CD14-positive monocyte (primary cell): ENCODE measurements at regions not wholly inside any gene's neighbourhood (a gene's known extent, or its start where the extent isn't known, plus 50 kb on each side); places are given as distances from the start of the nearest gene placed in this dataset.

Experiments
- DNase-seq, 3 donors: peaks; one replicate each; pipeline ENCODE4 v3.0.0-alpha.2; 2011 to 2022
- H2AFZ ChIP-seq: 2 replicates; pipeline ENCODE4 v1.6.0; 2012; ENCODE audit warnings: mild to moderate bottlenecking, low read depth, low read length, inconsistent platforms; ENCODE audit not compliant: insufficient read depth, poor library complexity, severe bottlenecking
- H3K27ac ChIP-seq, 2 donors: 1 replicate in 1 of 2; 2 replicates in 1 of 2; pipeline ENCODE4 v1.5.1; 2012 to 2013; ENCODE audit warnings: low read length in 2 of 2, control low read depth in 1 of 2, inconsistent platforms in 1 of 2, low read depth in 1 of 2, mild to moderate bottlenecking in 1 of 2
- H3K27me3 ChIP-seq, 2 donors: one replicate each; pipeline versions ENCODE4 v1.6.0 to v1.6.1; 2011 to 2013; ENCODE audit warnings: low read length in 2 of 2; ENCODE audit not compliant: control insufficient read depth in 2 of 2, insufficient read depth in 2 of 2
- H3K36me3 ChIP-seq, 2 donors: replicated peaks in 1 of 2; 1 replicate in 1 of 2; 2 replicates in 1 of 2; pipeline versions ENCODE4 v1.5.1 to v1.6.1; 2012 to 2013; ENCODE audit warnings: low read length in 2 of 2, control low read depth in 1 of 2, inconsistent platforms in 1 of 2, mild to moderate bottlenecking in 1 of 2; ENCODE audit not compliant: insufficient read depth in 2 of 2, control insufficient read depth in 1 of 2
- H3K4me1 ChIP-seq, 2 donors: 1 replicate in 1 of 2; 2 replicates in 1 of 2; pipeline versions ENCODE4 v1.5.1 to v1.6.1; 2012 to 2013; ENCODE audit warnings: low read length in 2 of 2, control low read depth in 1 of 2, inconsistent platforms in 1 of 2, mild to moderate bottlenecking in 1 of 2, moderate library complexity in 1 of 2; ENCODE audit not compliant: insufficient read depth in 2 of 2, control insufficient read depth in 1 of 2
- H3K4me2 ChIP-seq: replicated peaks from 2 replicates; pipeline ENCODE3; 2012; ENCODE audit warnings: low read length, moderate library complexity, mild to moderate bottlenecking; ENCODE audit not compliant: poor library complexity, severe bottlenecking; ENCODE audit errors: extremely low read depth
- H3K4me3 ChIP-seq, 3 experiments: fragments of 200-600 bp in 1 of 3; sonication (generic) in 1 of 3; replicated peaks in 1 of 3; 1 replicate in 2 of 3; 2 replicates in 1 of 3; pipeline ENCODE4 v1.5.1; 2011 to 2013; ENCODE audit warnings: low read length in 3 of 3, mild to moderate bottlenecking in 3 of 3, control low read depth in 2 of 3, low read depth in 2 of 3, inconsistent platforms in 1 of 3, moderate library complexity in 1 of 3
- H3K79me2 ChIP-seq: 2 replicates; pipeline ENCODE4 v1.6.0; 2012; ENCODE audit warnings: mild to moderate bottlenecking, control low read depth, inconsistent platforms, low read length, moderate library complexity; ENCODE audit not compliant: insufficient read depth
- H3K9ac ChIP-seq: 2 replicates; pipeline ENCODE4 v1.6.0; 2017; ENCODE audit warnings: low read length, mild to moderate bottlenecking; ENCODE audit not compliant: insufficient read depth, poor library complexity, severe bottlenecking
- H3K9me3 ChIP-seq, 2 donors: replicated peaks in 1 of 2; 1 replicate in 1 of 2; 2 replicates in 1 of 2; pipeline versions ENCODE4 v1.5.1 to v1.6.1; 2012 to 2013; ENCODE audit warnings: low read length in 2 of 2, control low read depth in 1 of 2; ENCODE audit not compliant: control insufficient read depth in 1 of 2, insufficient read depth in 1 of 2
- H4K20me1 ChIP-seq: 2 replicates; pipeline ENCODE4 v1.6.0; 2012; ENCODE audit warnings: mild to moderate bottlenecking, low read length, control low read depth, moderate library complexity; ENCODE audit not compliant: insufficient read depth
- H3K27ac Mint-ChIP-seq, 7 donors: one replicate each; pipeline ENCODE4 v1.8.0; 2020; ENCODE audit warnings: mild to moderate bottlenecking in 7 of 7, mixed read lengths in 7 of 7, moderate library complexity in 6 of 7, inconsistent platforms in 2 of 7
- H3K27me3 Mint-ChIP-seq, 3 donors: one replicate each; pipeline ENCODE4 v1.8.0; 2021 to 2022; ENCODE audit warnings: low read depth in 3 of 3, mild to moderate bottlenecking in 3 of 3, mixed read lengths in 3 of 3, moderate library complexity in 3 of 3, inconsistent platforms in 1 of 3
- H3K36me3 Mint-ChIP-seq, 2 donors: one replicate each; pipeline ENCODE4 v1.8.0; 2020; ENCODE audit warnings: mixed read lengths in 2 of 2, inconsistent platforms in 1 of 2, mild to moderate bottlenecking in 1 of 2
- H3K4me1 Mint-ChIP-seq: one replicate; pipeline ENCODE4 v1.8.0; 2020; ENCODE audit warnings: mild to moderate bottlenecking, mixed read lengths
- H3K4me3 Mint-ChIP-seq, 2 donors: one replicate each; pipeline ENCODE4 v1.8.0; 2020; ENCODE audit warnings: mild to moderate bottlenecking in 2 of 2, mixed read lengths in 2 of 2, moderate library complexity in 1 of 2
- H3K9me3 Mint-ChIP-seq, 7 donors: one replicate each; pipeline ENCODE4 v1.8.0; 2020 to 2022; ENCODE audit warnings: mixed read lengths in 7 of 7, mild to moderate bottlenecking in 6 of 7, moderate library complexity in 6 of 7, inconsistent platforms in 2 of 7
- WGBS: methylation state at CpG from one replicate; pipeline ENCODE4 v1.1.5; 2013; ENCODE audit warnings: missing lambda C conversion rate; ENCODE audit not compliant: insufficient coverage; 5-methylcytosine and 5-hydroxymethylcytosine counted together
- intact Hi-C, 2 donors: fragments of 100-400 bp; cut with micrococcal nuclease; formaldehyde crosslinking; loops; one replicate each; pipeline versions ENCODE4 v1.15.0 to v1.15.1; 2023
- TF ChIP-seq, protein P1 (sequence below): fragments of 200-600 bp; IDR thresholded peaks from one replicate; pipeline ENCODE4 v1.8.0; 2022; ENCODE audit warnings: antibody characterized with exemption, mild to moderate bottlenecking

DNA sequence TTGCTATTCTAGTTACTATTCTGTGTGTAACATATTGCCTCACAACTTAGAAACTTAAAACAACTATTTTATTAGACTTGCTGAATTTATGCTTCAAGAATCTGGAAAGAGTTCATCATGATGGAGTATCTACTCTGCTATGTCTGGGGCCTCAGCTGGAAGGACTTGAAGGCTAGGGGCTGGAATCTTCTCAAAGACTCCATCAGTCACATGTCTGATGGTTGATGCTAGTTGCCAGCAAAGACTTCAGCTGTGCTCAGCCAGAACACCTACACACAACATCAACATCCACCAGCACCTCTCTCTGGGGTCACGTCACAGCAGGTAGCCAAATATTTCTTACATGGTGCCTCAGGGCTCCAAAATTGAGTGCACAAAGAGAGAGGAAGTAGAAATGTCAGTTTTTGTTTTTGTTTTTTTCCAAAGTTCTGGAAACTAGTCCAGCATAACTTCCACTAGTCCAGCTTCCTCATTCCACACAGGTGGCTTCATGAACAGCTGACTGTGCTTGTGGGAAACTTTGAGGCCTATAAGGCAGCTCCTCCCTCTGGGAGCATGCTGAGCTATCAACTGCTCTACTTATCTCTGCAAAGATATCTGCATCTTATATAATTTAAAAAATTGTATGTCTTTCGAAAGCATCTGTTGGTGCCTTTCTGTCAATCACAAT lies 325.4 kb upstream of the AGTR1 start:
- no peaks in the 10 kb centered on the region for H3K4me1 ChIP-seq
- H3K9me3 ChIP-seq = no peaks in the 10 kb centered on the region
- no peaks in the 10 kb centered on the region for H3K36me3 Mint-ChIP-seq
- no peaks in the 10 kb centered on the region for H4K20me1 ChIP-seq
- no peaks in the 10 kb centered on the region for H3K27me3 ChIP-seq
- no peaks in the 10 kb centered on the region for H3K9me3 Mint-ChIP-seq
- no peak overlapping the region for H3K9ac ChIP-seq
- no peak for DNase-seq
- H3K4me2 ChIP-seq = no peak overlapping the region
- H3K4me1 Mint-ChIP-seq = no peaks in the 10 kb centered on the region
- TF ChIP-seq, protein P1, sequence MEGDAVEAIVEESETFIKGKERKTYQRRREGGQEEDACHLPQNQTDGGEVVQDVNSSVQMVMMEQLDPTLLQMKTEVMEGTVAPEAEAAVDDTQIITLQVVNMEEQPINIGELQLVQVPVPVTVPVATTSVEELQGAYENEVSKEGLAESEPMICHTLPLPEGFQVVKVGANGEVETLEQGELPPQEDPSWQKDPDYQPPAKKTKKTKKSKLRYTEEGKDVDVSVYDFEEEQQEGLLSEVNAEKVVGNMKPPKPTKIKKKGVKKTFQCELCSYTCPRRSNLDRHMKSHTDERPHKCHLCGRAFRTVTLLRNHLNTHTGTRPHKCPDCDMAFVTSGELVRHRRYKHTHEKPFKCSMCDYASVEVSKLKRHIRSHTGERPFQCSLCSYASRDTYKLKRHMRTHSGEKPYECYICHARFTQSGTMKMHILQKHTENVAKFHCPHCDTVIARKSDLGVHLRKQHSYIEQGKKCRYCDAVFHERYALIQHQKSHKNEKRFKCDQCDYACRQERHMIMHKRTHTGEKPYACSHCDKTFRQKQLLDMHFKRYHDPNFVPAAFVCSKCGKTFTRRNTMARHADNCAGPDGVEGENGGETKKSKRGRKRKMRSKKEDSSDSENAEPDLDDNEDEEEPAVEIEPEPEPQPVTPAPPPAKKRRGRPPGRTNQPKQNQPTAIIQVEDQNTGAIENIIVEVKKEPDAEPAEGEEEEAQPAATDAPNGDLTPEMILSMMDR = no peak
- H3K27ac Mint-ChIP-seq = peak overlapping the region in 1 of 7 donors; percentile 35
- H3K27me3 Mint-ChIP-seq = peaks cover 0 to 2% (median 0%) of the 10 kb centered on the region in 3 donors
- no peak overlapping the region for H3K27ac ChIP-seq
- no CpG with 5 or more reads among the region's 2 CpGs for WGBS
- no peaks in the 10 kb centered on the region for H3K36me3 ChIP-seq
- H3K79me2 ChIP-seq = no peaks in the 10 kb centered on the region
- intact Hi-C loops = no loop called here
- no peak overlapping the region for H3K4me3 ChIP-seq
- H2AFZ ChIP-seq = no peak overlapping the region
- no peak overlapping the region for H3K4me3 Mint-ChIP-seq

DNA sequence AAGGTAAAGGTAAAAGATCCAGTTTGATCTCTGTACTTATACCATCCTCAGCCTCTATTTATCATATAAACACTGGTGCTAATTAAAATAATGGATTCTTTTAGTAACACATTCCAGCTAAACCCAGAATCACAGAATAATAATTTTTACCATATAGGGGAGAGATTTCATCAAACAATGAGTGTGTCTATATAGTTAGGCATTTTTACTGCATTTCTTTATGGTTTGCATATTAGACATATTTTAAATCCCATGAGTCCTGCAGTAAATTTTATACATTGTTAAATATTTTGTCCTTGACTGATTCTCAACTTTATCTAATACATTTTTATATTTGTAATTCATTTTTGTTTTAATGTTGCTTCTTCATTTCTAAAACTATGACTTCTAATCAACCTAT lies 323.7 kb upstream of the AGTR1 start:
- no peaks in the 10 kb centered on the region for H3K4me1 ChIP-seq
- H3K79me2 ChIP-seq = no peaks in the 10 kb centered on the region
- H2AFZ ChIP-seq = no peak overlapping the region
- Mint-ChIP-seq H3K4me1 (no peaks in the 10 kb centered on the region), H3K27me3 (peaks cover 0 to 2% (median 0%) of the 10 kb centered on the region in 3 donors), H3K4me3 (no peak overlapping the region), H3K27ac (no peak overlapping the region), H3K9me3 (no peaks in the 10 kb centered on the region), H3K36me3 (no peaks in the 10 kb centered on the region)
- intact Hi-C loops = no loop called here
- no peaks in the 10 kb centered on the region for H4K20me1 ChIP-seq
- H3K9me3 ChIP-seq = no peaks in the 10 kb centered on the region
- no peak overlapping the region for H3K4me2 ChIP-seq
- no peak overlapping the region for H3K9ac ChIP-seq
- no peak for DNase-seq
- TF ChIP-seq, protein P1 = no peak
- no peak overlapping the region for H3K27ac ChIP-seq
- H3K4me3 ChIP-seq = no peak overlapping the region
- H3K27me3 ChIP-seq = no peaks in the 10 kb centered on the region
- H3K36me3 ChIP-seq = no peaks in the 10 kb centered on the region
